SK-N-SH (cell line): ENCODE measurements at regions not wholly inside any gene's neighbourhood (a gene's known extent, or its start where the extent isn't known, plus 50 kb on each side); places are given as distances from the start of the nearest gene placed in this dataset.

Experiments
- JUND ChIP-seq: IDR thresholded peaks from 2 replicates; pipeline ENCODE4 v1.4.0; 2012
- MXI1 ChIP-seq: IDR thresholded peaks from 2 replicates; pipeline ENCODE4 v1.6.1; 2012; ENCODE audit warnings: mild to moderate bottlenecking, low read depth, low read length, improper control_type of control experiment
- SIN3A ChIP-seq: IDR thresholded peaks from 2 replicates; pipeline ENCODE4 v1.6.1; 2012; ENCODE audit warnings: low read depth, mild to moderate bottlenecking, low read length, moderate library complexity, borderline replicate concordance
- TF ChIP-seq, protein P1 (sequence below): fragments of 200-600 bp; sonication (generic); IDR thresholded peaks from 2 replicates; pipeline ENCODE4 v1.6.1; 2017; ENCODE audit warnings: antibody characterized with exemption, mild to moderate bottlenecking, moderate library complexity
- TF ChIP-seq, protein P2 (sequence below): fragments of 150-350 bp; IDR thresholded peaks from 2 replicates; pipeline ENCODE4 v1.6.1; 2017; ENCODE audit warnings: antibody characterized with exemption, low read length, low read depth, borderline replicate concordance

DNA sequence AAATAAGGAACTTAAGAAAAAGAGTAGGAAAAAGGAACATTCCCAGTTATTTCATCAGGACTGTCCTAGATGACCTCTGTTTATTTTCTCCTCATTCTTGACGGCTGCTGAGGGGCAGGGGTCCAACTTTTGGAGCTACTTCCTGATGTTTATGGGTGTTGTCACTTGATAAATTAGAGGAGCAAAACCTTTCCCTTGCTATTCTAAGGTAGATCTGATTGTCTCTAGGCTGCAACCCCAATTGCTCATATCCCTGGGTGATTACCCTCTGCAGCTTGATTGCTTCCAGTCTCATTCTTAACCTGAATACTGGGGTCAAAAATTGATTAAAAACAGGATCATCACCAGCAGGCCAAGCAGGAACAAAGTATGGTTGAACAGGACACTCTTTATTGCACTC, 311.0 kb upstream of the NDN start:
- TF ChIP-seq, protein P1, sequence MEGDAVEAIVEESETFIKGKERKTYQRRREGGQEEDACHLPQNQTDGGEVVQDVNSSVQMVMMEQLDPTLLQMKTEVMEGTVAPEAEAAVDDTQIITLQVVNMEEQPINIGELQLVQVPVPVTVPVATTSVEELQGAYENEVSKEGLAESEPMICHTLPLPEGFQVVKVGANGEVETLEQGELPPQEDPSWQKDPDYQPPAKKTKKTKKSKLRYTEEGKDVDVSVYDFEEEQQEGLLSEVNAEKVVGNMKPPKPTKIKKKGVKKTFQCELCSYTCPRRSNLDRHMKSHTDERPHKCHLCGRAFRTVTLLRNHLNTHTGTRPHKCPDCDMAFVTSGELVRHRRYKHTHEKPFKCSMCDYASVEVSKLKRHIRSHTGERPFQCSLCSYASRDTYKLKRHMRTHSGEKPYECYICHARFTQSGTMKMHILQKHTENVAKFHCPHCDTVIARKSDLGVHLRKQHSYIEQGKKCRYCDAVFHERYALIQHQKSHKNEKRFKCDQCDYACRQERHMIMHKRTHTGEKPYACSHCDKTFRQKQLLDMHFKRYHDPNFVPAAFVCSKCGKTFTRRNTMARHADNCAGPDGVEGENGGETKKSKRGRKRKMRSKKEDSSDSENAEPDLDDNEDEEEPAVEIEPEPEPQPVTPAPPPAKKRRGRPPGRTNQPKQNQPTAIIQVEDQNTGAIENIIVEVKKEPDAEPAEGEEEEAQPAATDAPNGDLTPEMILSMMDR: no peak
- TF ChIP-seq MXI1 (no peak), JUND (no peak), SIN3A (no peak)
- TF ChIP-seq, protein P2, sequence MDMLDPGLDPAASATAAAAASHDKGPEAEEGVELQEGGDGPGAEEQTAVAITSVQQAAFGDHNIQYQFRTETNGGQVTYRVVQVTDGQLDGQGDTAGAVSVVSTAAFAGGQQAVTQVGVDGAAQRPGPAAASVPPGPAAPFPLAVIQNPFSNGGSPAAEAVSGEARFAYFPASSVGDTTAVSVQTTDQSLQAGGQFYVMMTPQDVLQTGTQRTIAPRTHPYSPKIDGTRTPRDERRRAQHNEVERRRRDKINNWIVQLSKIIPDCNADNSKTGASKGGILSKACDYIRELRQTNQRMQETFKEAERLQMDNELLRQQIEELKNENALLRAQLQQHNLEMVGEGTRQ: no peak
